Activated CD4-positive, alpha-beta T cell treated with anti-CD3 and anti-CD28 coated beads, Interleukin-2, amount 50 U/mL, for 48 hours (primary cell): ENCODE measurements at regions not wholly inside any gene's neighbourhood (a gene's known extent, or its start where the extent isn't known, plus 50 kb on each side); places are given as distances from the start of the nearest gene placed in this dataset.

ENCODE experiments used
- DNase-seq, 2 experiments: peaks; one replicate each; pipeline ENCODE4 v3.0.0-alpha.2; 2020

DNA sequence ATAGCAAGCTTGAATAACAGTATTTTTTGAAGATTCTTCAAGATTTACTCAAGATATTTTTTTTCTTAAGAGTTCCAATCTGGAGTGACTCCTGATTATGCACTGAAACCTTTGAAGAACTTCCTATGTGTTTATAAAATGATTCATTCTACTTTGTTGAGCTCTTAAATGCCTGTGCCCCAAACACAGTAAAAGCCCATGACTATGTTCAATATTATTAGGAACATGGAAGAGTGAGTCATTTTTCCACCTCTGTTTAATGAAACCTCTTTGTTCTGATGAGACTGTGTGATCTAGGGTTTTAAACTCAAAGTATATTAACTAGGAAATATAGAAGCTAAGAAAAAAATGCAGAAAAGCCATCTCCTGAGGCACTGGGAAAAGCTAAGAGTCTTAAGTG lies 415.0 kb upstream of the FBXO33 start:
- DNase-seq, result no peak

DNA sequence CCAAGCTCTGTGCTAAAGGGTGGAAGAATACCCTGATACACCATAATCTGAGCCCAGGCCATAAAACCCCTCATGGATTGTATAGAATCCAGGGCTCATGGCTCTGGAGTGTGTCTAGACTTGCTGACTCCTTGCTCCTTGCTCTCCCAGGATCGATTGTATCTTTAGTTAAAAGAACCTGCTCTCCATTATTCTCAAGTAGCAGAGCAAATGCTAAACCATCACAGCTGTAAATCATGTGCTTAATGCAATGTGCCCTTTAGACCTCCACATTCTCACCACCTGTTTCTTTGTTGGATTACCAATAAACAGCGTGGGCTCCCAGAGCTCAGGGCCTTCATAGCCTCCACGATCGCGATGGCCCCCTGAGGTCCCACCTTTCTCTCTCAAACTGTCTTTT lies 411.6 kb upstream of the FBXO33 start:
- DNase-seq, result no peak

DNA sequence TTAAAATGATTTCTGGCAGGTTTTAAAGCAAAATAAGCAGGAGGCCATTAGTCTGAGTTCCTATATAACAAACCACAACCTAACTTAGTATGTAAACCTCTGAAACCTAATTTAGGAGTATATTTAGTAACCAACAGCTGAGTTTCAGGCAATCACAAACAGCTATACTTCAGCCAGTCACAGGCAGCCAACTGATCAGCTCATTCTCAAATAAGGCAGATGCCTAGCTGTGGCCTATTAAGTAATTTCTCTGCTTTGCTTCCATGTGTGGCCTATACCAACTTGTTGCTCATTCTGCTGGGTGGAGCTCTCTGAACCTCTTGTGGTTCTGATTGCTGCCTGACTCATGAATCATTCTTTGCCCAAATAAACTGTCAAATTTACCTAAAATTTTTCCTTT lies 408.9 kb upstream of the FBXO33 start:
- no peak for DNase-seq

DNA sequence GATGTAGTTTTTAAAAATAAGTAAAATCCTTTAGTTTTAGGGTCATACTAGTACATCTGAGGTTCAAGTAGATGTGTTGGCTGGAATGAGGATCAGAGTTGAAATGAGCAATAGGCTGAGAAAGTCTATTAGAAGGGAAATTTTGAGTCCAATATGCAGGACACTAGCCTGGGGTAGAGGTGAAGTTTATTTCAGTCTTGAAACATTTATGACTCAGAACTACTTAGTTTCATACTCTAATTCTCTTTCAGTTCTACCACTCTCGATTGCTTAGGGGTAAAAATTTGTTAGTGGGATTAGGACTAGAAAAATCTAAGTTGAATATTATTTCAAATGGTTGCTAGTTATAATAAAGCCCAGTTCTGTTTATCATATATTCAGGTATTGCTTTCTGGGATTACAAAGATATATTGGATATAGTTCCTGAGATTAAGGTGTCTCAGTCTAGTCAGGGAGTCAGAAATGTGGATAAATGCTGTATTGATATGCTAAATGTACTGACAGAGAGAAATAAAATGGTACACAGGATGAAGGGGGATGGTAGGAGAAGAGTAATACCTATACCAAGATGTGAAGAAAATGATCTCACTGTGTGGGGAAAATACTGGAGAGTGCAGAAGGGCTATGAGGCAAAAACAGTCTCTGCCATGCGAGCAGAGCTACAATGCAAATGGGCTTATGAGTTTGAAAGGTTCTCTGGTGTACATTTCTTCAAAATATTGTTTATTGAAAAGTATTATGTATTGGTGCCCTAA lies 395.8 kb upstream of the FBXO33 start:
- no peak for DNase-seq

DNA sequence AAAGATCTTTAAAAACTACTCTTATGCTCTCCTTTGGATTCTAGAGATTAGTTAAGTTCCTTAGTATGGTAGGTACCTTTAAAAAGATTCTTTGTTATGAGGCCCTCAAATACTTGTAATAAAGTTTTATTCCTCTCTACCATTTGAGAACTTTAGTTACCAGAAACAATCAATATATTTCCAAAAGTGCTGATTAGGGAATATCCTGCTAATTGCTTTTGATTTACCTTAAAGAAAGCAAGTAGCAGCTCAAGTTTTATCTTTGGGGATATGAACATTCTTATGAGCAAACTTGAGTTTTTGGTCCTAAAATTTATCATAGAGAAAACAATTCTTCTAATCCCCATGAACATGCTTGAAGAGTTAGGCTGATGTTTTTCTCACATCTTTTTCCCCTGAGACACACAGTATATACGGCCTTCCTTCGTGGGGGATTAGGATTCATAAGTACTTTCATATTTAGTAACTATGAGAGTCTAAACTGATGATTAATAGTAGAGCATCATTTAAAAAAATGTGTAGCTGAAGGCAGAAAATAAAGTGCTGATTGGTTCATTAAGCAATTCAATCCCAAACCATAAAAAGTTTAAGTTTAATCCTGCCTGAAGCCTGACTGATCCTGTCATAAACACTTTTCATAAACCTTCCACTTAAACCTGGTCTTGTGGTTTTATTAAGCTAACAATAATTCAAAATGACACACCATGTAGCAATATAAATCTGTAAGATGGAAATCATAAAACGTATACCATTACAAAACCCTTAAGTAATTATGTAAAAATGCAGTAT lies 380.5 kb upstream of the FBXO33 start:
- DNase-seq, result no peak

DNA sequence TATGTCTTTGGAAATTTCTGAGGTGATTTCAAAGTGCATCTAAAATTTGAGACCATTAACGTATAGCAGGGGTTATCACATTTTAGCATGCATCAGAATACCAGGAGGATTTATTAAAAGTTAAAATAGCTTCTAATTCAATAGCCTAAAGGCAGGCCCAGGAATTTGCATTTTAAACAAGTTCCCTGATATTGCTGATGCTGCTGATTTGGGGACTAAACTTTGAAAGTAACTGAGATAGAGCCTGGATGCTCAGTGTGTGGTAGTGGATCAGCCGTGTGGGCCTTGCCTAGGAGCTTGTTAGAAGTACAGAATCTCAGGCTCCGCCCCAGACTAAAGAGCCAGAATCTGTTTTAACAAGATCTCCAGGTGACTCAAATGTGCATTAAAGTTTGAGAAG lies 375.0 kb upstream of the FBXO33 start:
- no peak for DNase-seq

DNA sequence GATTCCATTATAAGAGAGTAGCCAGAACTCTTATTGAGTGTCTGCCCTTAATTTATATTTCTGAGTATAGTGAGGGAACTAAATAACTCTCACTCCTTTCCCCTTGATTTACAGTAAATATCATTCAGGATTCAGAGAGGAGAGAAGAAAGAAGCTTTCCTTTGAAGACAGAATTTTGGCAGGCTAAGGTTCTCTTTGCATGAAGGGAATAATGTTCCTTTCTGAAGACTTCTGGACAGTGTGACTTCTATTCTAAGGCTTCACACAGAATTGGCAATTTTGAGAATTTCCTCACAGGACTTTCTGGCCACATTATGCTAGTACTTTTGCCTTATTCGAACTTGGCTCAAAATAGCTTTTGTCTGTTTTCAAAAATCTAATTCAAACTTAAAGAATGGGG lies 352.2 kb upstream of the FBXO33 start:
- no peak for DNase-seq

DNA sequence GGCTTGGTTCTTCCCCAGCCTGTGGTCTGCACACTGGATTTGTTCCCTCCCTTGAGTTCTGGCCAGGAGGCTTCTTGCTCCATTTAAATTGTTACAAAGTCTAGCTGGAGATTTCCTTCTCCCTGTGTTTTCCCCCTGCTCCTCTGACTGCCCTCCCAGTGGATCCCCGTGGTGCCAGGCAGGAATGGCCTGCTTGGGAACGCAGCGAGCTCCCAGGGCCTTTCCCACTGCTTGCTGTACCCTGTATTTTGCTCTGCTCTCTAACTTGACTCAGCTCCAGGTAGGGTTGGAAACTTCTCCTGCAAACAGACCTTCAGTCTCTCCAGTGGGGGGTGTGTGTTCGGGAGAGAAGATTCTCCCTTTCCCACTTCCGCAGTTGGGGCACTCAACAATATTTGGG lies 349.2 kb upstream of the FBXO33 start:
- no peak for DNase-seq

DNA sequence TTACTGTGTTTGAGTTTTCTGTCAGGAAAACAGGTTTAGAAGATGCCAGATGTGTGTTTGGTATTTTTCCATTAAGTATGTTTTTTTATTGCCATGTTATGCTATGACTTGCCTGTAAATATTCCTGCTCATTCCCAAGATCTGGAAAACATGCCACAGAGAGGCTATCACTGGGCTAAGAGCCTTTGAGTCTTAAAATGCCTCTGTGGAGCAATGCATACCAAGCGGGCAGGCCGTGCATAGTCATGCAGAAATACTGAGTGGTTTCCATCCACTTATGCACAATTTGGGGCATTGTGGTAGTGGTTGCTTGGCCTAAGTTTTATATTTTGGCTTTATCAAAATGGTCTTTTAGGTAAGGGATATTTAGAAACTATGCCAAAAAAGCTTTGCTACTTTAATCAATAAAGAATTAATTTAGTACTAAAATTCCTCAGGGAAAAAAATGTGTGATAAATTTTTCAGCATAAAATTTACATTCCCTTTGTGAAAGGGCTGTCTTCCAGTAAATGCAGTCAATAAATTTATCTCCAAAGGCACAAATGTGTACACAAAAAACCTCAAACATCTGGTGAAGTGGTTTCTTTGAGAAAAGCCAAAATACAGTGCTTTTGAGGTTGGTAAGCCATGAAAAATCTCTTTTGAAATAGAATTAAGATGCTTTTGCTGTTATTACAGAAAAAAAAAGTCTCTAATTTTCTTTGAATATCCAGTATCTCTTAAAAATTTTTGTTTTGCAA lies 341.3 kb upstream of the FBXO33 start:
- DNase-seq, result no peak

DNA sequence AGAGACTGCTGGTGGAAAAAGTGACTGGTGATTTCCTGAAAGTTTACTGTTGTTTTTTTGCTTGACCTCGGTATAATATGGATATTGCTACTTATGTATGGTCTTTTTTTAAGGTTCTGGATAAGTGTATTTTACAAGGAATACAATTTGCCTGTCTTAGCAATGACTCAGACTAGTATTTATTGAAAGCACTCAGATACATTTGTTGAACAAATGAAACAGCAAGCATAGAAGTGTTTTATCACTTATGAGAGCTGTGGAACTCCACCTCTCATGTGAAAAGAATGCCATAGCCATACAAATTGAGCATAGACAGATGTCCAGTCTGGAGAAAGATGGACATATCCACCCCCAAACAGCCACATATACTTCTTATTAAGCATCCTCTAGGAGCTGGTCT lies 340.4 kb upstream of the FBXO33 start:
- no peak for DNase-seq

DNA sequence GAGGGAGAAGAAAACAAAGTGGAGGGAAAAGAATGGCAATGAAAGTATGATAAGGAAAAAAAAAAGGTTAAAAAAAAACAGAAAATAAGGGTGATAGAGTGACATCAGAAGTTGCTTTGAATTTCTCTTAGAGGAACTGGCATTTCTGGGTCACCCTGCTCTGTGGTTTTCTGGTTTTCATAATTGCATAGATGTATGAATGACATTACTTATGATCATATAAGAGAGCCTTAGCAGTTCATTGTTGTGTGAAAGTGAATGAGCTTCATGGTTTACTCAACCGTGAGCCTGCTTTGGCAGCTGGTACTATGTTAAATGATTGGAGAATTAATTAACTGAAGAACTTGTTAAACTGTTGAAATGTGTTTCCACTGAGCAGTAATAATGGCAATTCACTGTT lies 336.4 kb upstream of the FBXO33 start:
- no peak for DNase-seq

DNA sequence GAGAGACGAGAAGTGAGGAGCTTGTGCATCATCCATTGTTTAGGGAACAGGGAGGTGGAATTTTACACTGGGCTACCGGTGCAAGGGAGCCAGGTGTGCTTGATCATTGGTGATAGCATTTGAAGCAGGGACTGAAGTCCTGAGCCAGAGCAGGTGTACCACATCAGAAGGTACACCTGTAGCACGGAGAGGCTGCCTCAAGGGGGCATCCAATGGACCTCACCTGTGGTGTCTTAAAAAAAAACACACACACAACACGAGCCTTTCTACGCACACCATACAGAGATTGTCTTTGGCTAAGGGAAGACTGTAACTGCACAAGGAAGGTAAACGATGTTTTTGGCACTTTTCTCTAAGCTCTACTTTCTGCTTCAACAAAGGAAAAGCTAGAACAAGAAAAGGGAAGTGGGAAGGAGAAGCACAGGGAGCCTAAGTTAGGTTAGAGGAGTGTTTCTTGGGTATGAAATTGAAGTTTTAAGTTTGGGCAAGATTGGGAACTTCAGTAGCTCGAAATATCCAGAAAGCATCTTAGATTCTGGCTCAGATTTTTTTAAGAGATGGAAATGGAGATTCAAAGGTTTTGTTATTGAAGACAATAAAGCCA lies 334.3 kb upstream of the FBXO33 start:
- DNase-seq, result no peak

DNA sequence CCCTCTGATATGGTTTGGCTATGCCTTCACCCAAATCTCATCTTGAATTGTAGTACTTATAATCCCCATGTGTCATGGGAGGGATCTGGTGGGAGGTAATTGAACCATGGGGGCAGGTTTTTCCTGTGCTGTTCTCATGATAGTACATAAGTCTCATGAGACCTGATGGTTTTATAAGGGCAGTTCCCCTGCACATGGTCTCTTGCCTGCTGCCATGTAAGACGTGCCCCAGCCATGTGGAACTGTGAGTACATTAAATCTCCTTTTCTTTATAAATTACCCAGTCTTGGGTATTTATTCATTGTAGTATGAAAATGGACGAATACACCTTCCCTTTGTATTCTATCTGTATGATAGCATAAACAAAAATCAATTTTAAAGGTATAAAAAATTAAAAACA lies 333.4 kb upstream of the FBXO33 start:
- no peak for DNase-seq

DNA sequence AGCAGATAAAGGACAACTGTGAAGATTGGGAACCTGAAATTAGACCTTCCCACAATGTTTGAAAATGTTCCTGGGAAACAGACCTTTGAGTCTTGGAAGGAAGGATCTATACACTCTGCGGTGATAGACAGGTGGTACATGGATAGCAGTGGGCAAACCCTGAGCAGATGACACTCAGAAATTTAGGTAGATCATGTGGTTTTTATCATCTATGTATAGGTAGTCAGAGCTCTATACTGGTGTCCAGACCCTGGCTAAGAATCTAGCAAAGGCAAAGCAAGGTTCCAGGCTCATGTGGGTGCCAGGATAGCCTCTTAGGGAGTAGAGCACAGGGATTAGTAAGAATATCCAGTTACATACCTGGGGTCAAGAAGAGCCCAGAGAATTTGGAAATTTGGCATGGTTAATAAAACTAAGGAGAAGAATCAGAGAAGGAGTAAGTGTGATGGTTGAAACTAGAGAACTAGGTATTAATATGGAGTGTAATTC lies 331.2 kb upstream of the FBXO33 start:
- DNase-seq, result no peak

DNA sequence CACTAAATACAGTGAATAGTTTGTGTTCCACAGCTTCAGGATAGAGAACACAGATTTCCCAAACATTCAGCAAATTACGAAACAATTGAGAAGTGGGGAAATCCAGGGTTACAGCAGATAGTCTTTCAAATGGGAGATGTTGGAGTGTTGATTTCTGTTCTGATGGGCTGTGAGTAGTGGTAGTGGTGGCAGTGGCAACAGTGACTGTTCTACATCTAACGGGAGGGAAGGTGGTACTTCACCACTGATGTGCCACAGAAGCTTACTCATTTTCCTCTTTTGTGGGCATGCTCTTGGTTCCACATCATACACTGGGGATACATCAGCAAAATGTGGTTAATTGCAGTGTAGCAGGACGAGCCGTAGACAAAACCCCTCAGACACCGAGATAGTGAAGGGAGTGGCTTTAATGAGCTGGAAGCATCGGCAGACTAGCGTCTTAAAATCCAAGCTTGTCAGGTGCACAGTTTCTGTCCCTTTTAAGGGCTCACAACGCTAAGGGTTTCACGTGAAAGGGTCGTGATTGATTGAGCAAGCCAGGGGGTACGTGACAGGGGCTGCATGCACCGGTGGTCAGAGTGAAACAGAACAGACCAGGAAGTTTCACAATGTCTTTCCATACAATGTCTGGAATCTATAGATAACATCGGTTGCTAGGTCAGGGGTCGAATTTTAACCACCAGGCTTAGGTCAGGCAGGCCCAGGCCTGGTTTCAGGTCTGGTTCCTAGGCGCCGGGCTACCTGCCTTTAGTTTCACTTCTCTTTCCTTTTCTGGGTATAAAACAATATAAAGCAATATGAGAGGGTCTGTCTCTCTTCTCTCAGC lies 330.6 kb upstream of the FBXO33 start:
- DNase-seq, result peak in 1 of 2 experiments; percentile 11

DNA sequence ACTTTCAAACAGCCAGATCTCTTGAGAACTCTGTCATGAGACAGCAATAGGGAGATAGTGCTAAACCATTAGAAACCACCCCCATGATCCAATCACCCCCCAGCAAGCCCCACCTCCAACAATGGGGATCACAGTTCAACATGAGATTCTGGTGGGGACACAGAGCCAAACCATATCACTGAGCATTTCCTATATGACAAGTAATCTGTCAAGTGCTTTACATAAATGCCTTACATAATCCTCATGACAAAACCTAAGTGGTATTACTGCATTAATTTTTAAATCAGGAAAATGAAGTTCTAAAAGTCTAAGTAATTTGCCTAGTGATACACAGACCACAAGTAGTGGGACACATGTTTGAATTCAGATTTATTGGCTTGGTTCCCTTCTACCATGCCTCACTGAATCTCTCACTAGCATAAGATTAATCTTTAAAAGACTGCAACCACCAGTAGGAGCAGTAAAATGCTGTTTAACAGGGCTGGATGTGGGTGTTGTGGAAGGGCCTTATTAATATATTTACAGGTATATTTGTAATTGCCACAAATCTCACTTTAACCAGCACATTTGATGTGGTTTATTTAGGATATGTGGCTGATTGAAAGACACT lies 323.1 kb upstream of the FBXO33 start:
- DNase-seq, result no peak

DNA sequence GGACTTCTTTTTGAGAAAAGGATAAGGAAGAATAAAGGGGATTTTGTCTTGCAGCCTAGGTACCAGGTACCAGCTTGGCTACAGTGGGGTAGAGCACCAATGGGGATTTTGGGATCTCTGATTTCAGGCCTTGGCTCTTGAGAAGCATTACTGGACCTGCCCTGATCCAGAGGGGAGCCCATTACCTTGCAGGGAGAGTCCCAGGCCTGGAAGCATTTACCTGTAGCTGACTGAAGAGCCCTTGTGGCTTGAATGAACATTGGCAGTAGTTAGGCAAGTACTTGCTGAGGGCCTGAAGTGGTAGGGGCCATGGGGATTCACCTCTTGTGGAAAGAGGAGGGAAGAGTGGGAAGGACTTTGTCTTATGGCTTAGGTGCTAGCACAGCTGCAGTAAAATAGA lies 308.2 kb upstream of the FBXO33 start:
- DNase-seq, result no peak

DNA sequence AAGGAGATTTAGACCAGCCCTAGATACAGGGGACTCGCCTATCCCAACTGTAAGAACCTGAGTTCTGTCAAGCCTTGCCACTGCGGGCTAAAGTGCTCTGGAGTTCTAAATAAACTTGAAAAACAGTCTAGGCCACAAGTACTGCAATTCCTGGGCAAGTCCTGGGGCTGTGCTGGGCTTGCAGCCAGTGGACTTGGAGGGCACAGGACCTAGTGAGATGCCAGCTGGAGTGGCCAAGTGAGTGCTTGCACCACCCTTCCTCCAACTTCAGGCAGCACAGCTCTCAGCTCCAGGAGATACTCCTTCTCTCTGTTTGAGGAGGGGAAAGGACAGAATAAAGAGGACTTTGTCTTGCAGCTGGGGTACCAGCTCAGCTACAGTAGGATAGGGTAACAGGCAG lies 307.6 kb upstream of the FBXO33 start:
- DNase-seq, result no peak

DNA sequence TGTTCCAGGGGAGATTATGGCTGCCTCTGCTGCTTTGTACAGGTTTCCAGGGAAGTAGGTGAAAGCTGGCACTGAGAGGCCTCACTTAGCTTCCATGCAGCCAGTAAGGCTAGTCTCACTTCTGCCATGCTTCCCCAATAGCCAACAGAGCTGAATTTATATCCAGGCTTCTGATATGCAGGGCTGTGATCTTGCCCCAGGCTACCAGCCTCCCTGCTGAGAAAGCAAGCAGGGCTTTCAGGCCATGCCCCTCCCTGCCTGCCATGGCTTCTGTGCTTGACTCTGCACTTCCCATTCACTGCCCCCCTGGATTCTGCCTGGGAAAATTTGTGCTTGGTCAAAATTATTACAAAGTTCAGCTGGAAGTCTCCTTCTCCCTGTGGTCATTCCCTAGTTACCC lies 302.1 kb upstream of the FBXO33 start:
- no peak for DNase-seq

DNA sequence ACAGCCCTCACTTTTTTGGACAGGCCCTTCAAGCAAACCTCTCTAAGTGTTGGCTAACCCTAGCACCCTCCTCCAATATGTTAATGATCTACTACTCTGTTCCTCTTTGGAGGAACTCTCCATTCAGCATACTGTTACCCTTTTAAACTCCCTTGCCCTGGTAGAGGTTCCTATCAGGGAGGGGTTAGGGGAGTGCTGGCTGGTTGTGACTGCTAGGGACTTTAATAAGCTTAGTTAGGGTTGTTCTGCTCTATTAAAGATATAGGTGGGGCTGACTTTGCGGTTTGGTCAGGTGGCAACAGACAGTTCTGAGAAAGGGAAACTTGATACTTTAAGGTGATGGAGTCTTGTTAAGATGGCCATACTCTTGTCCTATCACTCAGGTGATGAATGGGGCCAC lies 301.5 kb upstream of the FBXO33 start:
- no peak for DNase-seq

DNA sequence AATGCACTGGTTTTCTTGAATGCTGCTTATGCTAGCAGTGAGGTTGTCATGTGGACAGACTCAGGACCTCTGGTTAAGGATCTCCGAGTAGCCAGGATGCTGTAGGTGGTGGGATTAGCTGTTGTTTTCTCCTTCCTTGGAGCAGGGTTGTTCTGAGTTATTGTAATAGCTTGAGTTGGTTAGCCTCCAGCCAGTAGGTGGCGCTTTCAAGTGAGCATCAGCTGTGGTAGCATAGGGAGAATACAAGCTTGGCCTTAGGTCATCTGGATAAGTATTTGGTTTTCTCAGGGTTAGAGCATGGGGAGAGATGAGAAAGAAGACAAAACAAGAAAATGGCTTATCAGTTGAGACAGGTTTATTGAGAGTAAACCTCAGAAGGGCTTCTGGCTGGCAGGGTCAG lies 299.7 kb upstream of the FBXO33 start:
- peak; percentile 13 to 19 for DNase-seq

DNA sequence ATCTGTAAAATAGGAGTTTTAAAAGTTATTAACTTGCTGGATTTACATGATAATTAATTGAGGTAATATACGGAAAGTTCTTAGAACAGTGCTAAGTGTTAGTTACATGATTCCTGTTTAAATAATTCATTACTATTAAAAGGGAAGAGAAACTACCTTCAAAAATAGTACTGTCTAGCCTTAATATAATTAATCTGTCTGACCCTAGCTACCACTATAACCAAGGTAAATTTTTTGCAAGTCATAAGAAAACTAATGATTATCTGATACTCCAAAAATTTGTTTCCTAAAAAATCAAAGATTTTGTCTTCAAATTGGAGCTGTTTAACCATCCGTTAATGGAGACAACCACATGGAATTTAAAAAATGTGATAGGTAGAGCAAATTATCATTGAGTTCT lies 294.3 kb upstream of the FBXO33 start:
- DNase-seq, result no peak
